CD14-positive monocyte (primary cell): ENCODE measurements at regions not wholly inside any gene's neighbourhood (a gene's known extent, or its start where the extent isn't known, plus 50 kb on each side); places are given as distances from the start of the nearest gene placed in this dataset.
"Not testable (repeated sequence)": the region's sequence is repeated elsewhere in the genome, so short reads cannot be mapped to it uniquely, and the experiment has no call there.

Experiments used
- DNase-seq, 3 donors: peaks; one replicate each; pipeline ENCODE4 v3.0.0-alpha.2; 2011 to 2022
- H2AFZ ChIP-seq: 2 replicates; pipeline ENCODE4 v1.6.0; 2012; ENCODE audit warnings: mild to moderate bottlenecking, low read depth, low read length, inconsistent platforms; ENCODE audit not compliant: insufficient read depth, poor library complexity, severe bottlenecking
- H3K27ac ChIP-seq, 2 donors: 1 replicate in 1 of 2; 2 replicates in 1 of 2; pipeline ENCODE4 v1.5.1; 2012 to 2013; ENCODE audit warnings: low read length in 2 of 2, control low read depth in 1 of 2, inconsistent platforms in 1 of 2, low read depth in 1 of 2, mild to moderate bottlenecking in 1 of 2
- H3K27me3 ChIP-seq, 2 donors: one replicate each; pipeline versions ENCODE4 v1.6.0 to v1.6.1; 2011 to 2013; ENCODE audit warnings: low read length in 2 of 2; ENCODE audit not compliant: control insufficient read depth in 2 of 2, insufficient read depth in 2 of 2
- H3K36me3 ChIP-seq, 2 donors: replicated peaks in 1 of 2; 1 replicate in 1 of 2; 2 replicates in 1 of 2; pipeline versions ENCODE4 v1.5.1 to v1.6.1; 2012 to 2013; ENCODE audit warnings: low read length in 2 of 2, control low read depth in 1 of 2, inconsistent platforms in 1 of 2, mild to moderate bottlenecking in 1 of 2; ENCODE audit not compliant: insufficient read depth in 2 of 2, control insufficient read depth in 1 of 2
- H3K4me1 ChIP-seq, 2 donors: 1 replicate in 1 of 2; 2 replicates in 1 of 2; pipeline versions ENCODE4 v1.5.1 to v1.6.1; 2012 to 2013; ENCODE audit warnings: low read length in 2 of 2, control low read depth in 1 of 2, inconsistent platforms in 1 of 2, mild to moderate bottlenecking in 1 of 2, moderate library complexity in 1 of 2; ENCODE audit not compliant: insufficient read depth in 2 of 2, control insufficient read depth in 1 of 2
- H3K4me2 ChIP-seq: replicated peaks from 2 replicates; pipeline ENCODE3; 2012; ENCODE audit warnings: low read length, moderate library complexity, mild to moderate bottlenecking; ENCODE audit not compliant: poor library complexity, severe bottlenecking; ENCODE audit errors: extremely low read depth
- H3K4me3 ChIP-seq, 3 experiments: fragments of 200-600 bp in 1 of 3; sonication (generic) in 1 of 3; replicated peaks in 1 of 3; 1 replicate in 2 of 3; 2 replicates in 1 of 3; pipeline ENCODE4 v1.5.1; 2011 to 2013; ENCODE audit warnings: low read length in 3 of 3, mild to moderate bottlenecking in 3 of 3, control low read depth in 2 of 3, low read depth in 2 of 3, inconsistent platforms in 1 of 3, moderate library complexity in 1 of 3
- H3K79me2 ChIP-seq: 2 replicates; pipeline ENCODE4 v1.6.0; 2012; ENCODE audit warnings: mild to moderate bottlenecking, control low read depth, inconsistent platforms, low read length, moderate library complexity; ENCODE audit not compliant: insufficient read depth
- H3K9ac ChIP-seq: 2 replicates; pipeline ENCODE4 v1.6.0; 2017; ENCODE audit warnings: low read length, mild to moderate bottlenecking; ENCODE audit not compliant: insufficient read depth, poor library complexity, severe bottlenecking
- H3K9me3 ChIP-seq, 2 donors: replicated peaks in 1 of 2; 1 replicate in 1 of 2; 2 replicates in 1 of 2; pipeline versions ENCODE4 v1.5.1 to v1.6.1; 2012 to 2013; ENCODE audit warnings: low read length in 2 of 2, control low read depth in 1 of 2; ENCODE audit not compliant: control insufficient read depth in 1 of 2, insufficient read depth in 1 of 2
- H4K20me1 ChIP-seq: 2 replicates; pipeline ENCODE4 v1.6.0; 2012; ENCODE audit warnings: mild to moderate bottlenecking, low read length, control low read depth, moderate library complexity; ENCODE audit not compliant: insufficient read depth
- H3K27ac Mint-ChIP-seq, 7 donors: one replicate each; pipeline ENCODE4 v1.8.0; 2020; ENCODE audit warnings: mild to moderate bottlenecking in 7 of 7, mixed read lengths in 7 of 7, moderate library complexity in 6 of 7, inconsistent platforms in 2 of 7
- H3K27me3 Mint-ChIP-seq, 3 donors: one replicate each; pipeline ENCODE4 v1.8.0; 2021 to 2022; ENCODE audit warnings: low read depth in 3 of 3, mild to moderate bottlenecking in 3 of 3, mixed read lengths in 3 of 3, moderate library complexity in 3 of 3, inconsistent platforms in 1 of 3
- H3K36me3 Mint-ChIP-seq, 2 donors: one replicate each; pipeline ENCODE4 v1.8.0; 2020; ENCODE audit warnings: mixed read lengths in 2 of 2, inconsistent platforms in 1 of 2, mild to moderate bottlenecking in 1 of 2
- H3K4me1 Mint-ChIP-seq: one replicate; pipeline ENCODE4 v1.8.0; 2020; ENCODE audit warnings: mild to moderate bottlenecking, mixed read lengths
- H3K4me3 Mint-ChIP-seq, 2 donors: one replicate each; pipeline ENCODE4 v1.8.0; 2020; ENCODE audit warnings: mild to moderate bottlenecking in 2 of 2, mixed read lengths in 2 of 2, moderate library complexity in 1 of 2
- H3K9me3 Mint-ChIP-seq, 7 donors: one replicate each; pipeline ENCODE4 v1.8.0; 2020 to 2022; ENCODE audit warnings: mixed read lengths in 7 of 7, mild to moderate bottlenecking in 6 of 7, moderate library complexity in 6 of 7, inconsistent platforms in 2 of 7
- CTCF ChIP-seq: fragments of 200-600 bp; IDR thresholded peaks from one replicate; pipeline ENCODE4 v1.8.0; 2022; ENCODE audit warnings: antibody characterized with exemption, mild to moderate bottlenecking
- WGBS: methylation state at CpG from one replicate; pipeline ENCODE4 v1.1.5; 2013; ENCODE audit warnings: missing lambda C conversion rate; ENCODE audit not compliant: insufficient coverage; 5-methylcytosine and 5-hydroxymethylcytosine counted together
- intact Hi-C, 2 donors: fragments of 100-400 bp; cut with micrococcal nuclease; formaldehyde crosslinking; loops; one replicate each; pipeline versions ENCODE4 v1.15.0 to v1.15.1; 2023

GRCh38 chr1:100811808-100812207 is 82.8 kb downstream of the EXTL2 start:
- Histone ChIP-seq H3K27ac (no peak overlapping the region), H4K20me1 (no peaks in the 10 kb centered on the region), H3K4me2 (no peak overlapping the region), H3K79me2 (no peaks in the 10 kb centered on the region), H3K4me3 (no peak overlapping the region), H3K36me3 (no peaks in the 10 kb centered on the region), H3K4me1 (no peaks in the 10 kb centered on the region), H3K9ac (no peak overlapping the region), H2AFZ (no peak overlapping the region), H3K9me3 (no peaks in the 10 kb centered on the region), H3K27me3 (no peaks in the 10 kb centered on the region)
- H3K4me3 Mint-ChIP-seq, result no peak overlapping the region
- H3K36me3 Mint-ChIP-seq, result no peaks in the 10 kb centered on the region
- H3K27me3 Mint-ChIP-seq, result no peaks in the 10 kb centered on the region
- 80% methylated on average over 1 of the region's 1 CpG for whole genome bisulfite sequencing
- intact Hi-C loops, result no loop called here
- no peak overlapping the region for H3K27ac Mint-ChIP-seq
- peaks cover 17% of the 10 kb centered on the region for H3K4me1 Mint-ChIP-seq
- no peaks in the 10 kb centered on the region for H3K9me3 Mint-ChIP-seq
- no peak for DNase-seq
- no peak for TF ChIP-seq CTCF

GRCh38 chr1:100814938-100815337 is 79.7 kb downstream of the EXTL2 start:
- H3K4me1 Mint-ChIP-seq, result peaks cover 17% of the 10 kb centered on the region
- H3K4me3 Mint-ChIP-seq, result peak overlapping the region in 1 of 2 donors; percentile 83
- H3K9me3 ChIP-seq, H3K36me3 Mint-ChIP-seq, intact Hi-C loops, H4K20me1 ChIP-seq, H3K4me2 ChIP-seq, H3K9me3 Mint-ChIP-seq, H3K79me2 ChIP-seq, H2AFZ ChIP-seq, H3K9ac ChIP-seq, H3K36me3 ChIP-seq, H3K4me1 ChIP-seq, H3K27me3 Mint-ChIP-seq, H3K27me3 ChIP-seq: not testable (repeated sequence)
- WGBS, result 20% methylated on average over 2 of the region's 3 CpGs
- peak overlapping the region in 1 of 3 experiments; percentile 31 for H3K4me3 ChIP-seq
- H3K27ac ChIP-seq, result peak overlapping the region in 1 of 2 donors; percentile 45
- DNase-seq, result peak; percentile 3 to 17 (median 16)
- peak overlapping the region in 6 of 7 donors; percentile 4 to 67 (median 52) for H3K27ac Mint-ChIP-seq
